HG03571 (cell line): ENCODE measurements at regions not wholly inside any gene's neighbourhood (a gene's known extent, or its start where the extent isn't known, plus 50 kb on each side); places are given as distances from the start of the nearest gene placed in this dataset.

Experiments
- ATAC-seq: cut with Tn5 transposase; IDR thresholded peaks from one replicate; pipeline ENCODE4 v1.9.1; 2021; ENCODE audit not compliant: unreplicated experiment

DNA sequence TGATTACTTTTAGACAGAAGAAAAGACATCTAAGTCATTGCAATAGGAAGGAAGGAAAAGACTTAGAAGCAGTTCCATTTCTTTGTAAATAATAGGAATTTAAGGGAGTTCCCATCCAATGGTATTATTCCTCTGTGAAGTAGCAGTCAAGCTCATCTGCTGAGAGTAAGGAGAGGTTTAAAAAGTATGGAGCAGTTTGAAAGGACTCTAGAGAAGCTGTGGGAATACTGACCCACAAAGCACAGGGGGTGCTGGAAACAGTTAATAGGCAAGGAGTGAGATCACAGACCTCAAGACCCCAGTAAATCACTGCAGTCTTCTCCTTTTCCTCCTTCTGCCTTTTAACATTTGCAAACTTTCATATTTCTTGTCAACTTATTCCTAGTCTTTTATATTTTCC, 428.5 kb downstream of the ADAMTS20 start:
- no peak for ATAC-seq

DNA sequence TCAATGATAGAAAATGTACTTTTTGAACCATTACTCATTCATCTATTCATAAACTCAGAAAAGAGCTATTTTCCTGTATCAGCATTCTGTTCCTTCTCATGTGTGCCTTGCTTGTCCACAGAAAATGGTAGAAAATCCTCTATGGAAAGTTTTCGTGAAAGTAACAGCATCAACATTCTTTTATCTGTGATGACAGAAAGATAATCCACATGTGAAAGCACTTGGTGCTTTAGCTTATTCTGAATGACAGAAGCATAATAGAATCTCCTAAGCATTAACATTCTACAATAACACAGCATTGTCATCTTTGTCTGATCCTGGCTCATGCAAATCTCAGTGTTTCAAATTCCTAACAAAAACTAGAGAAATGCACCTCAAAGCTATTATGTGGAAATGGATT, 431.9 kb downstream of the ADAMTS20 start:
- ATAC-seq: no peak

DNA sequence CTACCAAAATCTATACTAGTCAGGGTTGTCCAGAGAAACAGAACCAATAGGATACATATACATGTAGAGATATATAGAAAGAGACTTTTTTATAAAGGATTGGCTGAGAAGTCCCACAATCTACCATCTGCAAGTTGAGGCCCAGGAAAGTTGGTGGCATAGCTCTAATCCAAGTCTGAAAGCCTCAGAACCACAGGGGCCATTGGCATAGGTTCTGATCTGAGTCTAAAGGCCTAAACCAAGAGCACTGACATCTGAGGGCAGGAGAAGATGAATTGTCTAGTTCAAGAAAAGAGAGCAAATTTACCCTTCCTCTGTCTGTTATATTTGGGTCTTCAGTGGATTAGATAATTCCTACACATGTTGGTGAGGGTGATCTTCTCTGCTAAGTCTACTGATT, 433.1 kb downstream of the ADAMTS20 start:
- ATAC-seq: no peak

DNA sequence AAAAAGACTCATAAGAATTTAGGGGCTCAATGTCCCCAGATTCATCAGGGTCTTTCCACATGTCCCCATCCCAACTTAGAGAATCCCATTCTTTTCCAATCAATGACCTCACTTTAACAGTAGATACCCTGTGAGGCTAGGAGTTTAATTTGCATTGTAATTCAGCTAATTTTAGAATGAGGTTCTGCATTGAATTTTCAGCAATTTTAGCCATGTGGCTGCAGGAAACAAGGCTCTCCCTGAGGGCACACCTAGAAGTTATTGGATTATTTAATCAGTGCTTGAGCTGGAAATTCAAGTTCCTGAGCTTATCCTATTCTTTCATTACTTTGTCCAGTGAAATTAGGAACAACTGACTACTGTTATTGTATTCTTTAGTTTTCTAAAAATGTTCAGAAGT, 433.8 kb downstream of the ADAMTS20 start:
- no peak for ATAC-seq

DNA sequence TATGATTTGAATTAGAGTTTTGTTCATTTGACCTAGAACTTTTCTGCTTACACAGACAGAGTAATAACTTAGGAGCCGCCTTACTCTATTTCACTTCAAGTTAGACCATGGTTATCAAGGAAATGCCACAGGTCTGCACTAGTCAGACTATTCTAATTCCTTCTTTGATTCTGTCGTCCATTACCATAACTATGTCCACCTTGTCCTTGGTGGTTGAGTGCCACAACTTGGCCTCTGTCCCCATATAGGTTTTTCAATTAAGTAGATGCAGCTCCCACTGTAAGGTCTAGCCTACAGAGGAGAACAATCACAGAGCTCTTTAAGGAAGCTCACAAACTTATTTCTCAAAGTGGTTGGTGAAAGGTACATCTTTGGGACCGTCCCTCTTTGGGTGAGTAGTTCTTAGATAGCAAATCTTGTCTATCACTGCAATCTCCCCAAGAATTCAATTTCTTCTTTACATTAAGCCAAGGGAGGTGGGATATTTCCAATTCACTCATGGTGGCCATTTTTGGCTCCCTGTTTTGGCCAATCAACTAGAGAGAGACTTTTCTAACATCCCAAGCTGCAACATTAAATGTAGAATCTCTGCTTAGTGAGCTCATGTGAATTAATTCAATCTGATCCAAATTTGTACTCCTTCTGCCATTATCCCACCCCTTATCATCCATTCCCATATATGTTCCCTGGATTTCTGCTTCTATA, 434.6 kb downstream of the ADAMTS20 start:
- no peak for ATAC-seq

DNA sequence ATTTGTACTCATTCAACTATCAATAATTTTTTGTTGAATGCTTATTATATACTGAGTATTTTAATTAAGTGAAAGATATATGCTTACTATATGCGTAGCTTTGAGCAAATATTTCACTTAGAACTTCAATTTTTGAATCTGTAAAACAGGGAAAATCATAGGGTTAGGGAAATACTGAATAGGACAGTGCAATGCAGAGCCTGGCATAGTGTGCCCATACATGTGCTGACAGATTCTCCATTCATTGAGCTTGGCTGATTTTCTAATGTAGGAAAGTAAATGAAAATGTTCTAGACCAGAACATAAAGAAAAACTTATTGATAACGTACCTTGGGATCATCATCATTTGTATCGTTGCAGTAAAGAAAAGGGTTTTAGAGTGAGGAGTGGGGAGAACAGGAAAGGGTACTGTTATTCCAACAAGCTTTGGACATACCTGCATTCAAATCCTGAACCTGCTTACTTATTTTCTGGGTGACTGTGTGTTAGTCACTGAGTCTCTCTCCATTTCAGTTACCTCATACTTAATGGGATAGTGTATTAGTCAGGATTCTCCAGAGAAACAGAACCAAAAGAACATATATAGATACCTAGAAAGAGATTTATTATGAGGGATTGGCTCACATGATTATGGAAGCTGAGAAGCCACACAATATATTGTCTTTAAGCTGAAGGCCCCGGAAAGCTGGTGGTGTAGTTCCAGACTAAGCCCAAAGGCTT, 436.4 kb downstream of the ADAMTS20 start:
- no peak for ATAC-seq

DNA sequence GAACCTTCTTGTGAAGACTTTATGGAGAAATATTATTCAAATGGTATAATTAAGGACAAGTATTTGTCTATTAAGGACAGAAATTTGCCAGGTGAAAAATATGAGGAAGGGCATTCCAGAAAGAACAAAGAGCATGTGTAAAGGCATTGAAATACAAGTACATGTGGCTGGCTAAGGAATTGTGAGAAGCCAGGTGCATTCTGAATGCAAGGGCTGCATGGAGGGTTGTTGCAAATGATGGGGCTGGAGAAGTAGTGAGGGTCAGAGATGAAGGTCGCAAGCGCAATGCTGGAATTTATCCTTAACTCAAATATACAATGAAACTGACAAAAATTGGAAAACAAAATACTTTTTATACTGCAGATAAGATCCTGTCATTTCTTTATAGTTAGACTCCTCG, 437.7 kb downstream of the ADAMTS20 start:
- ATAC-seq: no peak

DNA sequence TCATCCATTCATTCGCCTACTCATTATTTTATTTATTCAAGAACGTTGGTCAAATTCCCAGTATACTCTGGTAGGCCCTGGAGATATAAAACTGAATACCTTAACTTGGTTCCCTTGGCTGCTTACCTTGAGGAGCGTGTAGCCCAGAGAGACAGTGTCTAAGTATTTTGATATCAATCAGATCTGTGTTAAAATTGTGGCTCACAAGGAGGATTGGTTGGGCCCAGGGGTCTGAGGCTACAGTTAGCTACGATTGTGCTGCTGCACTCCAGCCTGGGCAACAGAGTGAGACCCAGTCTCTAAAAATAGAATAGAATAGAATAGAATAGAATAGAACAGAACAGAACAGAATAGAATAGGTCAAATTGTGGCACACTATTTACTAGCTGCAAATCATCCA, 438.4 kb downstream of the ADAMTS20 start:
- no peak for ATAC-seq

DNA sequence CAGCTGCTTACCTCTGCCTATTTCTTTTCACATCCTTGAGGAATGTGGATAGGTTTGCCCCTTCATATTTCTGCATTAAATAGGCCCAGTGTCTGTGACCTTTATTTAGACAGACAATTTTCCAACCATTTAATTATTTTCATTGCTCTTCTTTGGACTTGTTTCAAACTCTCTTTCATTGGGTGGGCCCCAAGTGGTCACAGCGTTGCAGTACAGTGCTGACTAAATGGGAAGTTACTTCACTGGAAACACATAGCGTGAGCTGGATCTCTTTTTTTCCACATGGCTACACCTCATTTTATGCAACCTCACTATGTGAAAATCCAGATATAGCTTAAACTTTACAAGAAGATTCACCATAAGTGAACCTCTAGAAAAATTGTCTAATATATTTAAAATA, 438.9 kb downstream of the ADAMTS20 start:
- no peak for ATAC-seq

DNA sequence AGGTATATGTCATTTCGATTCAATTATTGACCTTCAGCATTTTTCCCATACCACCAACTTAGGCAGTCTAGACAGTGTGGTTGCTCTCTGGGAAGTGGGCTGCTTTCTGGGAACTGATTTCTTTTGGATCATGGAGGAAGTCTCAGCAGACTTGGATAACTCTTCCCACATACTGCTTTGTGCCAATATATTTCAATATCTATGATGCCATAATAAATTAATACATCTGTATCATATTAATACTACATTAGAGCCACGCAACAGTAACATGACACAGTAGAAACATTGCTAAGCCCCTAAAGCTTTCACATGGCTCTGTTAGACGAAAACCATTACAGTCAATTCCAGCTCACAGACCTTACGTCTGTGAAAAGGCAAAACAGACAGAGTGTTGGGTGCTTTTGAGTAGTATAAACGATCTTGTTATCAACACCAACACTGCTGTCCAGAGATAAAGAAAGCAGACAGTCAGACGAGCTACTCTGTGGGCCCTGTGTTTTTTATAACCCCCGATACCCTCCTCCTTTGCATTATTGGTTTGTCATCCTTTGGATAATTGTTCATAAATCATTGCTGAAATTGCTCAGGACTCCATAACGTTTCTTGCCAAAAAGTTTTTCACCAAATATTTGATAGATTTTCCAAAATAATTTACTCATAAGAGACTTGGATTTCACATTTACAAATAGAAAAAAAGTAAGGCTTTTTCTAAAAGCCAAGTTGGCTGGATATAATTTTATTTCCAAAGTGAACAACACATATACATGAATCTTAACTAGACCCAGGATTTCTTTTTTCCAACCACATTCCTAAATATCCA, 439.7 kb downstream of the ADAMTS20 start:
- ATAC-seq: no peak

DNA sequence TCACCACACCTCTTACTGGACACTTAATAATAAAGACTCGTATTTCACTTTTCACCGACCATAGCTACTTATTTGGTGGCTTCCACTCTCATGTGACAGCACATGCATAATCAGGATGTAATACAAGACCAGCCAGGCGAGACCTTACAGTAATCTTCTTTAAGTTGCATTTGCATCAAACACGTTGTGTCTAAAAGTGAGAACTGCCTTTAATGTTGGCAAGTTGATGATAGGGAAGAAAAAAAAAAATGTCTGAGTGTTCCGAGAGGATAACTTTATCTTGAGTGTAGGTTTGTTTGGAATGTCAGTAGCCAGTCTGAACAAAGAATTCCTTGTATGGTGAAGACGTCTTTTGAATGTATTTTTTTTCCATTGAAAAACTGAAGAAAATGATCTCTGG, 440.4 kb downstream of the ADAMTS20 start:
- ATAC-seq: no peak

DNA sequence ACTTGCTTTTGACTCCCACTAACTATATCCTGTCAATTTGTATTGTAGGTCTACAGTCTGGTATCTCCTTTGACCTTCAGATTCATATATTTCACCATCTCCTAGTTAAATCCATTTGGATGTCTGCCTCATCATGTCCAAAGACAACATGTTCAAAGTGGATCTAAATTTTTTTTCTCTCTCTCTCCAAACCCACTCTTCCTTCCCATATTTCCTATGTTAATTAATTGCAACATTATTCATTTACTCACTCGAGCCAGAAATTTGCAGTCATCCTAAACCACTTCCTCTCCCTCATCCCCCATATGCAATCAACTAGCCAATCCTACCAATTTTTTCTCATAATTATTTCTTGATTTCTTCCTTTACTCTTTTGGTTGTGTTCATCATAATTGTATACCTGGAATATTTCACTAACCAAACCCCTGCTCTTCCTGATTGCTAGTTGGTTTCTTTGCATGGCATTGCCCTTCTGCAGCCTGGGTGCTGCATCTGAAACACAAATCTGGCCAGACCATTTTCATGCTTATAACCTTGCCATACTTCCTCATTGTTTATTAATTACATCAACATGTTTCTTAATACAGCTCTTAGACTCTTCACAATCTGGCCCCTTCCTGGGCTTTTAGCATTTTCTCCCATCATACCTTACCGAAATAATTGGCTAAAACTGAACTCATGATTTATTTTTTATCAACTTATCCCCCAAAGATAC, 442.2 kb downstream of the ADAMTS20 start:
- no peak for ATAC-seq

DNA sequence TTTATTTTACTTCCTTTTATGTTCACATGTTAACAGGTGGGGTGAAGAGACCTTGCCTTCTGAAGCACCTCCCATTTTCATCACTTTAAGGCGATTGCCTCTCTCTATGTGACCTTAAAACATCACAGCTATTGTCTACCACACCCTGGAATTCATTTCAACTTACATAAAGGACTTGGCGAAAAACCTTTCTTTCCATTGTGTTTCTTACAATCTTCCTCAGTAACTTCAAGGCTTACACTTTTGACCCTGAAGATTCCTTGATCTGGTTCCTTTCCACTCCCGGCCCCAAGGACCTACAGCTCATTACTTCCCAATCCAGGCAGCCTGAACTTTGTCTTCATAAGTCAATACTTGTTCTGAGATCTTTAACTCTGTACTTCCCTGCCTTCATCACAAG, 443.3 kb downstream of the ADAMTS20 start:
- no peak for ATAC-seq

DNA sequence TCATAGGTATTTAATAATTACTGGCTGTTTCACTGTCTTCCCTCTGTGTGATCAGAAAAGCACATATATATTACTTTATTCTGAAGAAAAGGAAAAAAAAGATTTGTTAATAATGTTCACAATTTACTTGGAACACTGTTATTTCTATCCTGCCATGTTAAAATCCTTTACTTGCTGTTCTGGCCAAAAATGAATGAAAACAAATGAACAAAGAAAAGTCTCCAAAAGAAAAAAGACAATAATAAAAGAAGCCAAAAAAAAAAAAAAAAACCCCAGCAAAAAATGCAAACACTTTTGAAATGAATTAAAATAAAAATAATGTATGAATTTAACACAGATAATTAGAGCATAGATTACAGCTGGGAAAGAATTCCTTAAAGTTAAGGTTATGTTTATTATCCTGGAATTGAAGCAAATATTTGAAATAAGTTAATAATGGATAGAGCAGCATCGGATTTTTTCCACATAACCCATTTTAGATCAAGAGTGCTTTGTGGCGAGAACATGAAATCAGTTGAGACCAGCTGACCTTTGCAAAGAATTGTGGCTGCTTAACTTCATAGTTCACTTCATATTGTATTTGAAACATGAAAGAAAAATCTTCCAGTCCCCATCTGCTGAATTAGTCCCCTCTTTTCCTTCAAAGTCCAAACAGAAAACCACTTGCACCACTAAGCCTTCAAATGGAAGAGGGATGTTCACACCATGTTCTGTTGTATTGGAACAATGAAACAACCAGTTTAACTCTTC, 444.8 kb downstream of the ADAMTS20 start:
- ATAC-seq: no peak

DNA sequence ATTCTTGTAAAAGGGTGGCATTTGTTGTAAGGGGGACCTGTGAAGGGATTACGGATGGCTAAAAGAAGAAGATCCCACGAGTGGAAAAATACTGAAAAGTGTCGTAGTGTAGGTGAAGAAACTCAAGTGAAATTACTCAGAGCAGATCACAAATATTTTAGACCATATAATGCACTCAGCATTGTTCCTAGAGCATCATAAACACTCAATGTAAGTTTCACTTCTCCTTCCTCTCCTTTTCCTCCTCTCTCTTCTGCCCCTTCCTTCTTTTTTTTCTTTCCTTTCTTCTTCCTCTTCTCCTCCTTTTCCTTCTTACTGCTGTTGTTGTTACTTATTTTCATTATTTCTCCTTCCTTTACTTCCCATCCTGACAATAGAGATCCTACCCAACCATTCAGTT, 445.6 kb downstream of the ADAMTS20 start:
- ATAC-seq: no peak

DNA sequence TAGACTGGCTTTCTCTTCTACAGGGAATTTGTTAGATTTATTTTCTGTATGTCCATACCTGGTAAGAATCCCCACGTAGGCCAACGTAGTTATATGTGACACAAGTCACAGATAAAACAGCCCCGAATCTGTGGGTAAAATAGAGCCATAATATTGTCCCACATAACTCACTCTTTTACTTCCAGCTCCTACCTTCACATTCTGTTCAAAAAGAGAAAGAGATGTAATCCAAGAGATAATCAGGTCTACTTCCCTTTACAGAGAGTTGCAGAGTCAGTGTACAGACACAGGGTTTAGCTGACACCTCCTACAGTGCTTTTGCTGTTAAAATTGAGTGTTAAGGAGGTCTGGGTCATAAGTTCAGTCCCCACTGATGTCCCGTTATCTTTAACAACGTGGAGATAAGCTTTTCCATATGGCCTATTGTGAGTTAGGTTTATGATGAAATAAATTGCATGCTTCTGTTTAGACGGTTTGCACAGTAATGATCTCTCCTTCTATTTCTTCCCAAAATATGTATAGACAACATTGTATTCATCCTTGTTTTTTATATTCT, 446.5 kb downstream of the ADAMTS20 start:
- no peak for ATAC-seq

DNA sequence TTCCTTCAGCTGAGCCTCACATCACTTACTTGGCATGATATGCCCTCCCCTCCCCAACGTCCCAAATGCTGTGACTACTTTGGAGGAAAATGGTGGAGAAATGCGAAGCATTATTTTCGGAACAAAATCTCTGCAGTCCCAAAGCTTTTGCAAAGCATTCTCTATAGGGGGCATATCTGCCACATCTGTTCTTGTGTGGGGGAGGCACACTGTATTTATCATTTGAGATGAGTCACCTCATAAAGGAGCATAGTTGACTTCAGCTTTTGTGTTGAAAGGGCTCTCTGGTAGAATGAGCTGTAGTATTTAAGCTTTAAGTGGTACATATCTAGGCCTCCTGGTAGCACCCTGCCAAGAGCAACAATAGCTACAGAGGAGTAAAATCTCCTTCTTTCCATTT, 447.5 kb downstream of the ADAMTS20 start:
- no peak for ATAC-seq

DNA sequence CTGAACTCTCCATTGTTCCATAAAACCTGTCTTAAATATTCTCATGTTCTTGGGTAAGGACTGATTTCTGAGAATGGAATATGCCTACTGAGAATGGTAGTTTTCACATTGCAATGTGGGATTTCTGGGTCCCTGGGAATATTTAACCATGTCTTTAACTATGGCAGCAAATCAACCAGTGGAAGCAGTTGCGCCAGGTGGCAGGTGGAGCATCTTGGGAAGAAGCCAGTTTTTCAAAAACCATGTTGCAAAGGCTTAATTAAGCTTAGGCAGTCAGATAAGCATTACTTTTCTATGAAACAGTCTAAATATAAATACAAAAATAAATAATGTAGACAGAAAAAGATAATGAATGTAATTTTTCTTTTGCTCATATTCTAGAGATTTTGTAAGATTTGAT, 448.1 kb downstream of the ADAMTS20 start:
- ATAC-seq: no peak

DNA sequence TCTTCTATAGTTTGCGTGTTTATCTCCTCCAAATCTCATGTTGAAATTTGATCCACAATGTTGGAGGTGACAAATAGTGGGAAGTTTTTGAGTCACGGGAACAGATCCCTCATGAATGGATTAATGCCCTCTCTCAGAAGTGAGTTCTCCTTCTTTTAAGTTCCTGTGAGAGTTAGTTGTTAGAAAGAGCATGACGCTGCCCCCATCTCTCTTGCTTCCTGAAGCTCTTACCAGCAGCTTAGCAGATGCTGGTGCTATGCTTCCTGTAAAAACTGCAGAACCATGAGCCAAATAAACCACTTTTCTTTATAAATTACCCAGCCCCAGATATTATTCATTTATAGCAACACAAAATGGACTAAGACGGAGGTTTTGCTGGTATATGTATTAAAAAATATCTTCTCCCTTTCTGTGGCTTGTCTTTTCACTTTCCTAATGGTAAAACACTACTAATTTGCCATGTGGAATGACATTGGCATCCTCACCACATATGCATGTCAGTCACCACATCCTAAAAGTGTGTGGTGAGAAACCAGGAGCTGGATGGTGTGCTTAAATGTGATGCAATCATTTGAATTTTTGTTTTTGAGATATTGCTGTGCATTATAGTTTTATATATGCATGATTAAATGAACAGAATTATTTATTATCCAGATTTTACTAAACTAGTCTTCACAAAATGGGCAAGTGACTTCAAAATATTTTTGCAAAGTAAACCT, 449.3 kb downstream of the ADAMTS20 start:
- no peak for ATAC-seq

DNA sequence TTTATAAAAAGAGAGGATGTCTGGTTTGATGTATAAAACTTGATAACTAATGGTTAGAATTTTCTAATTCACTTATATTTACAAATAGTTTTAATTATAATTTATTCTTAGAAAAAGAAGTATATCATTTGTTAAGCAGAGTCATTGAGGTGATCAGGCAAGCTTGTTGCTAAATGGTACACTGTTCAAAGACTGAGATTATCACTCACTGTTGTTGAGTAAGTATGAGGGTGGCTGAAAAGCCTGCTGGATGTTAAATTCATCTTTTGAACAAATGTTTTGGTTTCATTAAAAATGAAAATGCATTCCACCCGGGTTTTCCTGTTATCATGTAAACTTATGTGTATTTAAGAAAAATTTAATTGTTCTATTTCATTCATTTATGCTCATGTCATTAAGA, 451.8 kb downstream of the ADAMTS20 start:
- ATAC-seq: no peak
